HL-60/S4 (cell line): ENCODE measurements at regions not wholly inside any gene's neighbourhood (a gene's known extent, or its start where the extent isn't known, plus 50 kb on each side); places are given as distances from the start of the nearest gene placed in this dataset.

Experiments
- in situ Hi-C: fragments of 300-500 bp; cut with MboI; formaldehyde crosslinking; loops from 2 replicates; pipeline ENCODE4 v1.14.3; 2022; ENCODE audit warnings: low sequenced_read_pairs

DNA sequence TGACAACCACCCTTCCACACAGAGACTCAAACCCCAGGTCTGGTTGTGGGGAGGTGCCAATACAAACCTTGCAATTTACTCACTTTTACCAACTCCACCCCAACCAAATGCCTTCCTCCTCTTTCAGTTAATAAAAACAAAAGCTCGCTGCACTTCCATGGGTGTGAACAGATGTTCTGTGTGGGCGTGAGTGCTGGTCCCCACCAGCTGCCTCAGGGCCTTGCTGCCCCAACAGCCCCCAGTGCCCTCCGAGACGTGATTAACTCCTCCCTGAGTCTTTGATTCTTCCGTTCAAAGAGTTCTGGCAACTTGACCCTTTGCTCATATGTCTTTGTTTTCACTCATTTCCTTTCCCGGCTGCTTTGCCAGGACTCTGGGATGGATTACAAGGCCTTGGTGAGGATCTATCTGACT is 258.9 kb upstream of the CXCR4 start:
- in situ Hi-C loops: no loop called here

DNA sequence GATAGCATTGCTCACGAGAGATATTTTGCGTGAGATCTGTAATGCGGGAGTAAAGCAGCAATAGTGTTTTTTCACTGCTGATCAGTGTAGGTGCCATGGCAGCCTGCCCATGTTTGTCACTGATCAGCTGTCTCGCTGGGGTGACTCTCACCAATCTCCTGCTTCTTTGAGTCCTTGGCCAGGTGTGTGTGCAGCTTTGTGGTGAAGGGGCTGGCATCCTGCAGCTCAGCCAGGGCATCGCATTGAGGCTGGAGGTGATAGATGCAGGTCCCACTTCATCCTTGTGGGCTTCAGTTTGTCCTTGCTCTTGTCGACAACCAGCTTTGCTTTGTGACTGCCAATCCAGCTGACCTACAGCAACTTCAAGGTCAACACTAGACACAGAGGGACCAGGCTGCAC is 258.3 kb upstream of the CXCR4 start:
- in situ Hi-C loops: no loop called here

DNA sequence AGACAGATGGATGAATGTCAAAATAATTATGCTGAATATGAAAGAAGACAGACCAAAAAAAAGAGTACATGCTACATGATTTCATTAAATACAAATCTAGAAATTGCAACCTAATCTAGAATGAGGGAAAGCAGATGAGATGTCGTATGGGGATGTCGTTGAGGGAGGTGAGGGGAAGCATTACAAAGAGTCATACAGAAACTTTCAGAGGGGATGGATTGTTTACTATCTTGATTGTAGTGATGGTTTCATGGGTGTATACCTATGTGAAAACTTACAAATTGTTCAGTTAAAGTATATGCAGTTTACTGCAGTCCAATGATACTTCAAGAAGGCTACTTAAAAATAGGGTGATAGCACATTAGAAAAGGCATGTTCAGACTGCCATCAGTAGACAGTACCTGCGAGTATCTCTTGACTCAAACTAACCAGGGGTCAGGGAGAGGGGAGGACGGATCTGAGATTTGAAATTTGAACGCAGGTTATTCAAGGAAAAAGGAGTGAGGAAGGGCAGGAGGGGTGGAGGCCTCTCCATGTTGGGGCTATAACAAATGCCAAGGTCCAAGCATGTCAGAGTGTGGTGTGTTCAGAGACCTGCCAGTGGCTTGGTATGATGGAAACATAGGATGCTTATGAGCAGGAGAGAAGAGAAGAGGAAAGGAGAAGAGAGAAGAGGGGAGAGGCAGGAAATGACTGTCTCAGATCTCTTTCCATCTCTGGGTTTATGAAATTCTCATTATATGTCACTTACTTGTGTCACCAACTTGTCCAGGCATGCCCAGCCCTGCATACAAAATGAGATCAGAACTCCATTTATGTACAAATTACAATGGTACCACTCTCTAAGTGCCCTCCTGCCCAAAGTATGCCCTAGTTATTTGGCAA is 257.3 kb upstream of the CXCR4 start:
- in situ Hi-C loops: no loop called here

DNA sequence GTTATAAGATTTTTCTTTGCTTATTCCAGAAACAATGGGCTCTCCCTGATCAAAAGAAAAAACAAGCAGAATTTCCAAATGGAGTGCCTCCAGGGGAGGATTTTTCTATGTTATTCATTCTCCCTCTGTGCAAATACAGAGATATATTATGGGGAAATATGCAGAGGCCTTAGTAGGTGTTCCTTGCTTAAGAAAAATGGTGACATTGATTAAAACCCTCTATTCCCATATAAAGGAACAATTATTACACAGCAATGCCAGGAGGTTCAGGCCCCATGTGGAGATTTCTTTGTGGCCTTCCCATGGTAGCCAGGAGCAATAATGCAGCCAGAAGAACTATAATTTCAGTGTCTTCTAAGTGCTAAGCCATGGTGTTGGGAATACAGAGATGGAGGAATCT is 255.9 kb upstream of the CXCR4 start:
- in situ Hi-C loops: no loop called here

DNA sequence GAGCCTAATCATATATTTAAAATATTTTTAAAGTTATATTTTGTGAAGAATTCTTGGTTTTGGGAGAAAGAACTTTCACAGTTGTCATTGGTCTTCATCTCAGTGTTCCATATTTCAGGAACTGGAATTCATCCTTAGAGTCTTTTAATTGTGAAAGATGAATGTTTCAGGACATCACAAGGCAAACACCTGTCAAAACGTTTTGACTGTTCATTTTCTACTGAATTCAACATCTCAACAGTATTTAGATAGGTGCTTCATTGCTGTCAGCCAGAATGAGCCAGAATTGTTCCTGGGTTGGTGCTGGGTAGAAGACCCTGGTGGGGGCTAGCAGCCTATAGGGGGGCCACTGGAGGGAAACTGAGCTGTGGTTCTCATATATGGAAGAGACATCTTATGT is 255.1 kb upstream of the CXCR4 start:
- in situ Hi-C loops: no loop called here

DNA sequence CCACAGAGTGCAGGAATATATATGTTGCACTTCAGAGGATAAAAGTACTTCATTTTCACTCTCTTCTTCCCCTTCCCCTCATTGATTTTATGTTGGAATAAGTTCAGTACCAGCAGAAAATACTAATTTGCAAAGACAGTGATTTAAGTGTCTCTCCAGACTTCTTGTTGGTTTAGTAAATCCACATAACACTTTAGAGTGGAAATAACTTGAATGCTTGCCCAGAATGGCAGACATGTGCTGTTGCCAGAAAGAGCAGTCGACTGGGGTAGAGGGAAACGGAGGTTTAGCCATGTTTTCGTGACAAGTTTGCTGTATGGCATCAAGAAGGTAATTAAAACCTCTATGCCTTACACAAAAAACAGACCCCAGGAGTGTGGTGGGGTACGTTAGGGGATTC is 246.0 kb upstream of the CXCR4 start:
- in situ Hi-C loops: no loop called here

DNA sequence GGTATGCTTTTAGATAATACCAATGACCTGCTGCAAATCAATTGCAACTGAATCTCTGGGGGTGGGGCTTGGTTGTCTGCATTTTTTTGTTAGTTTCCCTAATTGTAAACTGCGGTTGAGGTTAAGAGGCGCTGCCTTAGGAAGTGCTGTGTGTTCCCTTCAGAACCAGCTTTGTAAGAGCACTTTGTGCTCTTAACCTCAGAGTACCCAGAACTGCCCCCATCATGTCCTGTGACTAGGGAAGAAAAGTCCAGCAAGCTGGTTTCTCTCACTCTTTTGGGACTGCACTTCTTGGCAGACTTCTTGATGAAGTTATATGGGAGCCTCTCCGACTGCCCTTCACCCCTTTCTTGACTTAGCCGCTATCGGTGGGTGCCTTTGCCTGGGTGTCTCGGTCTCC is 245.5 kb upstream of the CXCR4 start:
- in situ Hi-C loops: no loop called here

DNA sequence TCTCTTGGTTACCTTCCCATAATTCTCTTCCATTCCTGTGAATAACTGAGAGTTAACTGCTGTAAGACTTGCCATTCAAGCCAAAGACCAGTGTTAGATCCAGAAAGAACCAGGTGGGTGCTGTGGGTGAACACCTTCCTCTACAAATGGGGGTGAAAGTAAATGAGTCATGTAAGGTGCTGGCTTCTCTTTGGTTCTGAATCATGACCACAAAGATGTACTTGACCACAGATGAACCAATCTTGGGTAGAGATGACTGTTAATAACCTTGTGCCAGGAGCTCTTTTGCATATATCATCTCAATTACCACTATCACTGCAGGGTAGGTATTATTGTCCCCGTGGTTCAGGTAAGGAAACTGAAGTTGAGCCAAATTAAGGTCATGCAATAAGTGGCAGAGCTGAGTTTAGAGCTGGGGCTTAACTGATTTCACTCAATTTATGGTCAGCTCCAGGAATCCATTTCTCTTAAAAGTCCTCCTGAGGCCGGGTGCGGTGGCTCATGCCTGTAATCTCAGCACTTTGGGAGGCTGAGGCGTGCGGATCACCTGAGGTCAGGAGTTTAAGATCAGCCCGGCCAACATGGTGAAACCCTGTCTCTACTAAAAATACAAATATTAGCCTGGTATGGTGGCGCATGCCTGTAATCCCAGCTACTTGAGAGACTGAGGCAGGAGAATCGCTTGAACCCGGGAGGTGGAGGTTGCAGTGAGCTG is 244.9 kb upstream of the CXCR4 start:
- in situ Hi-C loops: no loop called here

DNA sequence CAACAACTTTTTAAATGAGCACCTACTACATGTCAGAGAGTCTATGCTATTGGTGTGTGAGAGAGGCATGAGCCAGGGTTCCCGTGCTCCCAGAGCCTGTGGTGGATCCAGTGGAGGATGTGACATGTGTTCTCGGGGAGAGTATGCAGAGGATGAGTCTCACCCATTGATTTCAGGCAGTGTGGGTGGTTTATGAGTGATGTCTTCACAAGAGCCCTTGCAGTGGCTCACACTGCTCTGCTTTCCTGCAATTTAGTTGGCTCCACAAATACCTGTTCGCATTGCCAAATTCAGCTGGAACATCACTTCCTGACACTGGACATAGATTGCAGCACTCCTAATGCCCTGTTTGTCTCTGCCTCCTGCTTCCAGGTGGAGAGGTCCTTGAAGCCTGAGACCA is 243.6 kb upstream of the CXCR4 start:
- in situ Hi-C loops: no loop called here

DNA sequence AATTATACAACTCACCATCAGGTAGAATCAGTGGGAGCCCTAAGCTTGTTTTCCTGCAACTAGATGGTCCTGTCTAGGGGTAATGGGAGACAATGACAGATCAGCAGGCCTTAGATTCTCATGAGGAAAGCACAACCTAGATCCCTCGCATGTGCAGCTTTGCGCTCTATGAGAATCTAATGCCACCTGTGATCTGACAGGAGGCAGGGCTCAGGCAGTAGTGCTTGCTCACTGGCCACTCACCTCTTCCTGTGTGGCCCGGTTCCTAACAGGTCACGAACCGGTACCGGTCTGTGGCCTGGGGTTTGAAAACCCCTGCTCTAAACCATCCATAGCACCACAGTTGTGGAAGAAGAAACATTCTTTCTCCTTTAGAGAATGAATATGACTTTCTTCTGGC is 242.8 kb upstream of the CXCR4 start:
- in situ Hi-C loops: no loop called here

DNA sequence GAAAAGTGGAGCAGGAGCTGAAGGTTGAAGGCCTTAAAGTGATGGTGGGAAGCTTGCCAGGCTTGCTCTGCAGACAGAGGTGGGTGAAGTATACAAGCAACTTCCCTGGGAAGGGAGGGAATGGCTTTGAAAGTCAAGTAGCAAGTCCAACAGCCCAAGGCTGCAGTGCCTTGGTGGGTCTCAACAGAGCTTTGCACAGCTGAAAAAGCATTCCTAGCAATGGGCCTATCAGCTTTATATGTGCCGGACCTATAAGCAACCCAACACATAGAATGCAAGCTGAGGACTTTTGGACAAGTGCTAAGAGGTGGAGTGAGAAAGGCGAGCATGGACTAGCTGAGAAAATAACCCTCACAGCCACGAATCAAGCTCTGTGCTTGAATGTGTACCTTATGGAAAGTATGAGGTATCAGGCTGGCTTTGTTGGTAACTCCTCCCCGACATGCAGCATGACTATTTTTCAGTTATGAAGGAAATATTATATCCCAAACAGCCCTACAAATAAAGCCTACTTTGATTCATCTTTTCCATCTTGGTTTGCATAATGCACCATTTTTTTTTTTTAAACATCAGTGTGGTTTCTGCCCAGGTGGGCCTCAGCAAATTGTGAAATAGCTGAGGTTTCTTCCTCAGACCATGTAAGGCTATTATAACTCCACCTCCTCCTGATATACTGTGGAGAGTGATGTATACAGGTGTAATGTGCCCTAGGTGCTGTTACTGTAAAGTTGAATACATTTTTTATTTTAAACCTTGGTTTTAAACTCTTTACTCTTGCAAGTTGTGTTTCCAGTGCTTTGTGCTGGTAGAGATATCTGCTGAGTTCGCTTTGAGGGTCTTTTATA is 241.4 kb upstream of the CXCR4 start:
- in situ Hi-C loops: no loop called here

DNA sequence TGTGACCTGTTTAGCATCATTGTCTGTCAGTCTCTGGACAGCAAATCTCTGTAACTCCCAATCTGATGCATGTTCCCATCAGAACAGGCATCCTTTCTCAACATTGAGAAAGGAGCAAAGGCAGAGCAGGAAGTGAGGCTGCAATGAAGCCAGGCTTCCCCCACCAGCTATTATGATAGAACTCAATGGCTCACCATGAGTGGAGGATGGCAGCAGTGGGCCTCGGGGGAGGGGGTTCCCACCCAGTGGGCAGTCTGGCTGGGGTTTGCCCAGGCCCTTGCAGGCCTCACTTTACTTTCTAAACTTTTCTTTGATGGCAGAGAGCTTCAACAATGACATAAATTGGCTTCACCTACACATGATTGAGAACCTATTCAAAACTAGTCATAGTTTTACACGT is 240.6 kb upstream of the CXCR4 start:
- in situ Hi-C loops: no loop called here

DNA sequence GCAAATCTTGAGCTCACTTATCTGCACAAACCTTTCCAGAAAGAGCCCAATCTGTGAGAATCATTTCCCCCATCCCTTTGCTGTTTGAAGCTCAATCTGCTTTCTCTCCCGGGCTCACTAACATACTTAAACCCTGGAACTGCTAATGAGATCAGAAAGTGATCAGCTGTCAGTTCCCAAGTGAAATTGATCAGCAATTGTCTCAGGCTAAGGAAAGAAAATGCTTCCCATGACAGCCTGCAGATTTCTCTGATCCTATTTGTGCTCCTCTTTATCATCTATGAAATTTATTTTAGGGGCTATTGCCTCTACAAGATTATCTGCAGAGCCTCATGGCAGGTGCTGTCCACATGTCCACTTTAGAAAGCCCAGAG is 239.0 kb upstream of the CXCR4 start:
- in situ Hi-C loops: no loop called here

DNA sequence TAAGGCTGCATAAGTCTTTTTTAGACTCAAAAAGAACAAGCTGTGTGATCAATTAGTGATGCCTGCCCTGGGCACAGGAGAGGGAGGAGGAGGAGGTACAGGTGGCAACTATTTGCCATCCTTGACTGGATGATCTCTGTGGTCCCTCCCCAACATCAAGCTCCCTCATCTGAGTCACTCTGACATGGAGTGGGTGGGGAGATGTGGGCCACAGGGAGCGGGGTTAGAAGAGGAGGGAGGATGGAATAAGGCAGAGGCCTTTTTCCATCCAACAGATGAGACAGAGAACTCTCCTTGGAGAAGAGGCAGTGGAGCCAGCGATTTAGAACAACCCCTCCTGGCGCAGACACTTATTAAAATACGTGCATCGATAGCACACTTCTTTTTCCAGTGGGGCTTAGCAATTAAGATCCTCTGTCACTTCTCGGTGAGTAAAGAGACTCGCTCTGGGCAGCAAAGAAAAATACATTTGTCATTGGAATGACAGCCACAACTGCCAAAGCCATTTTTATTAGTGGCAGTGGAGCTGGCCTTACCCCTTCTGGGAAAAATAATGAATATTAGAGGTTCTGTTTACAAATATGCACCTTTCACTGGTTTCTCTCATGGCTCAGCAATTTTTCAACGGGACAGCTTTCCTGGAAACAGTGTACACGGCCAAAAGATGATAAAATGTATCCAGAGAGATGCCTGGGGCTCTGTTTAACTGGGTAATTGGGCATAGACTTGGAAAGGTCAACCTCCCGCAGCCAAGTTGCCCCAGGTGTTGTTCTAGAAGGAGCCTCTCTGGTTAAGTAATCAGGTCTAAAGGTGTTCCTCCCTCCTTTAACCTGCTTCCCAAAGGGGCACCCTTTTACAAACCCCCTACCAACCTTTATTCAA is 238.4 kb upstream of the CXCR4 start:
- in situ Hi-C loops: no loop called here

DNA sequence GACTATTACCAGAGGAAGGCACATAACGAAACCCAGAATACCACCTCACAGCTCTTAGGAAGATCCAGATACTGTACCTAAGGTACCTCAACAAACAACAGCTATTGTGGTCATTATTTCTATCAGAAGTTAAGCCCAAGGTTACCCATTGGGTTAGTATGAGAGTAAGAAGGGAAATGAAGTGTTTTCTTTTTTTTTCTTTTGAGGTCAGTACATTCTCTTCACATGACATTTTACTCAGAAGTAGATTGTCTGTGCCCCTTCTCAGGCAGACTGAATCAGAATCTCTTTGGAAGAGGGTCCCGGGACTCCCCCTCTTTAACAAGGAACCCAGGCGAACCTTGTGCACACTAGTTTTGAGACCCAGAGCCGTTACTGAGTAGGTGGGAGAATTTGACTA is 233.7 kb upstream of the CXCR4 start:
- in situ Hi-C loops: no loop called here

DNA sequence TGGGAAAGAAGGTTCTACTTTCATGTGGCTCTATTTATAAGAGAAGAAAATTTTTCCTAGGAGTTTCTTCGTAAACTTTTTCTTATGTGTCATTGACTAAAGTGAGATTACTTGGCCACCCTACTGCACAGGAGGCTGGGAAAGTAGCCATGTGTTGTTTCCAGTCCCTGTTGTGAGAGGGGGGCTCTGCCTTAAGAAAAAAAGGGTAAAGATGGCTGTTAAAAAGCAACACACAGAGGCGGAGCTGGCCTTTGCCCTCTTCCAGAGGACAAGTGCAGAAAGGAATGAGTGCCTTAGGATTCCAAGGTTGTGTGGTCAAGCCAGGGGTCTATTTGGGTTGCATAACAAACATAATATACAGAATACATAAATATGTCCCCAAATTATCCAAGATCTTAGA is 230.0 kb upstream of the CXCR4 start:
- in situ Hi-C loops: no loop called here

DNA sequence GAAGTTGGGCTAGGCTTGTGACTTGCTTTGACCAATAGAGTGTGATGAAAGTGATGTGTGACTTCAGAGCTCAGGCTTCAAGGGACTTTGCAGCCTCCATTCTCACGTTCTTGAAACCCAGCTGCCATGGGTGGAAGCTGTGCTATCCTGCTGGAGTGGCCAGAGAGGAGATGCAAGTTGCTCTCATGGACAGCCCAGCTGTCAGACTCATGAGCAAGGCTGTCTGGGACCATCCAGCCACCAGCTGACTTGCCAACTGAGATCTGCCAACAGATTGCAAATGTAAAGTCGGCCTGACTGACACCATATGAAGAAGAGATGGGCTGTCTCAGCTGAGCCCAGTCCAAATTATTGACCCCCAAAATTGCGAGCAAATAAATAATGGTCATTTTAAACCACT is 226.4 kb upstream of the CXCR4 start:
- in situ Hi-C loops: no loop called here

DNA sequence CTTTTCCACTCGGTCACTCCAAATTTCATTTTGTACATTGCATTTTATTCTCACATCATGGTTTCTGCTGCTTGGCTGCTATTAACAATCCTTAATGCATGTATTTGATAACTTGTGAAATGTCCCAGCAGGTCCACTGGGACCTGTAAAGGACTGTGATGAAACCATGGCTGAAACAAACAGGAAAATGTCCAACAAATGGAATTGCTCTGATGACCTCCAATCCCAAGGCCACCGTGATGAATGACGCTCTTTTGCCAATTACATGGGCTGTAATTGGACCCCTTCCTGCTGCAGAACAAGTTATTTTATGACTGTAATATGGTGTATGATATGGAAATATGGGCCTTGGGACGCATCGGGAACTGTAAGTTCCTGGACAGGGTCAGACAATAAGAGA is 224.2 kb upstream of the CXCR4 start:
- in situ Hi-C loops: no loop called here

DNA sequence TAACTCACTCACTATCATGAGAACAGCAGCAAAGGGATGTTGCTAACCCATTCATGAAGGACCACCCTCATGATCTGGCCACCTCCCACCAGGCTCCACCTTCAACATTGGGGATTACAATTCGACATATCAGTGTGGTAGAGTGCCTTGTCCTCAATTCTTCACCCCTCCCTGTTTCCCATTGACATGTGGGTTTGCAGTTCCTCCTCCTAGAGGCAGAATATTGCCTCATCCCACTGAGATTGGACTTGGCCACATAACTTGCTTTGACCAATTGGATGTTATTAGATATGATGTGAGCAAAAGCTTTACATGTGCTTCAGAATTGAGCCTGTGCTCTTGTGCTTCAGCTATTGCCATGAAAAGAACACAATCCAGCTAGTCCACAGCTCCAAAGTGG is 217.0 kb upstream of the CXCR4 start:
- in situ Hi-C loops: no loop called here

DNA sequence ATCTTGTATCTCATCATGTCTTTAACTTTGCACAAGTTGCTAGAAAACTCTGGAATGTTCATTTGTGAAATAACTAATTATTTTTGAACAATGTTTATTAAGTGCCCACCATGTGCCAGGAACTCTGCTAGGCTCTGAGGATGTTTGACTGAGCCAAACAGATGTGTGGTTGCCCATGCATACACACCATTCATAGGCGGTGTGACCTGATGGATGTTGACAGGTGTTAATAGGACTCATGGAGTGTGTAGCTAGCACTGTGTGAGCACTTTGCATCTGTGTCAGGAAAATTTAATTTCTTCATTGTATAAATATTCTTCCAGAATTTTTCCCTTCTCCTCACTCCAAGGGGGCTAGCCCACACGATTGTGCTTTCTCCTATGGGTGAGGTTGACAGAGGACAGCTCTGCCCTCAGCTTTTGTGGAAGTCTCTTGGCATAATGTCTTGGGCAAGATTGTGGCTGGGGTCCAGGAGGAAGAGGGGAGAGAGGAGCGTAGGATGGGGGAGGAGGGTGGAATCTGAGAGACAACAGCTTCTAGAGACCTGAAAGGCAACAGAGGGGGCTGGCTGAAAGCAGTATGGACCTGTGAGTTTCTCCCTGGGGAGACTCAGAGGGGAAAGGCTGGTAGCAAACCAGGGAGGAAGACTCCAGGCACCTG is 214.6 kb upstream of the CXCR4 start:
- in situ Hi-C loops: no loop called here
